HG03432 (cell line): ENCODE measurements at regions not wholly inside any gene's neighbourhood (a gene's known extent, or its start where the extent isn't known, plus 50 kb on each side); places are given as distances from the start of the nearest gene placed in this dataset.

Experiments used
- ATAC-seq: cut with Tn5 transposase; IDR thresholded peaks from one replicate; pipeline ENCODE4 v1.9.1; 2021; ENCODE audit warnings: mild to moderate bottlenecking, moderate library complexity; ENCODE audit not compliant: unreplicated experiment

DNA sequence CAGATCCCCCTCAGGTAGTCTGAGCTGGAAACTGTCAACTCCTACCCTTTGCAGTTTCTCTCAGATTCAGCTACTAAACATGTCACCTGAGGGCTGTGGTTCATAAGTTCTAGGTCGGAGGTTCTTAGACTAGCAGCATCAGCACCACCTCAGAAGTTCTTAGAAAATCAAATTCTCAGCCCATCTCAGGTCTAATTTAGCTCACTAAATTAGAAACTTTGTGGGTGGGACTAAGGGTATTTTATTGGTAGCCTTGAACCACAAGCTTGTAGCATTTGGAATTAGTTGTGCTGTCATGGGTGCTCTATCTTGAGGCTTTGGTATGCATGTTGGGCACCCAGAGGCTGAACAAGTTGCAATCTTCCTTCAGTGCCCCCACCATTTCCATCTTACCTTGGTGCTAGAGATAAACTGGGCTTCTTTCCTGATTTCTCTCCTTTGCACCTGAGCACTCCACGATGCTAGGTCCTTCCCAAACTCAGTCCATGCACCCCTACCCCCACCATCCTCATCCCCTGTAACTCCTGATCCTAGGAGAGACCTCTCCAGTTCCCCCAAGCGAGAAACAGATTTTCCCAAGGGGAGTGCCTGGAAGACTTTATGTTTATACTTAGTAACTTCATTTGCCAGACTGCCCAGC is 54.2 kb downstream of the S1PR1 start:
- ATAC-seq, result no peak

DNA sequence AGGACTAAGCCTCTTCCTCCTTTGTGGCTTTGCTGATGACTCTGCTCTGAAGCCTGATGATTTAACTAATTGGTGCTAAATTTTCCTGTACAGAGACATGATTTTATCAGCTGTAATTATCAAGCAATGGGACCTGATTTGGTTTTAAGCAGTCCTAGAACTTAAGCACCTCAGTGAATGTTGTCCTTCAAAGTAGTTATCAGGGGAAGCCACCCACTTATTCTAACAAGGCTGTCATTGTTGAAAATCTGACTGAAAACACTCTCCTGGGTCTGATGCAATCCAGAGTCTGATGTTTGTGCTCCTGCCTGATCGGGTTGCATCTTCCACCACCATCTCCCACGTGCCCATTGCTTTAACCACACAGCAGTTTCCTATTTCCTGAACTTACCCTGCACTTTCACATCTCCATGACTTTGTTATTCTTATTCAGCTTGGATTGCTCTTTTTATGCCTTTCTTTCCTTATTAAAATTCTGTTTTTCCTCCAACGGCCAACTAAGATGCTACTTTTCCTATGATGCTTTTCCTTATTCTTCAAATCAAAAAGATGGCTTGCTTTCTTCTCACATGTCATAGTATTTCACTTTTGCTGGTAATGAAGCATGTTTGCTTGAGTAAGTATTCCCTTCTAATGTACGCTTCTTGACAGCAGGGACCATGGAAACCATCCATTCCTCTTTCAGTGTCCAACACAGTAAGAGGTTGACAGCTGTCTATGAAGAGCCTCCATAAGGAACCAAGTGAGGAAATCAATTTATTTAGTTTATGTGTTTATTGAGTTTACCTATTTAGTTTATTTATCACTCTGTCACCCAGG is 55.0 kb downstream of the S1PR1 start:
- ATAC-seq, result peak; percentile 36

DNA sequence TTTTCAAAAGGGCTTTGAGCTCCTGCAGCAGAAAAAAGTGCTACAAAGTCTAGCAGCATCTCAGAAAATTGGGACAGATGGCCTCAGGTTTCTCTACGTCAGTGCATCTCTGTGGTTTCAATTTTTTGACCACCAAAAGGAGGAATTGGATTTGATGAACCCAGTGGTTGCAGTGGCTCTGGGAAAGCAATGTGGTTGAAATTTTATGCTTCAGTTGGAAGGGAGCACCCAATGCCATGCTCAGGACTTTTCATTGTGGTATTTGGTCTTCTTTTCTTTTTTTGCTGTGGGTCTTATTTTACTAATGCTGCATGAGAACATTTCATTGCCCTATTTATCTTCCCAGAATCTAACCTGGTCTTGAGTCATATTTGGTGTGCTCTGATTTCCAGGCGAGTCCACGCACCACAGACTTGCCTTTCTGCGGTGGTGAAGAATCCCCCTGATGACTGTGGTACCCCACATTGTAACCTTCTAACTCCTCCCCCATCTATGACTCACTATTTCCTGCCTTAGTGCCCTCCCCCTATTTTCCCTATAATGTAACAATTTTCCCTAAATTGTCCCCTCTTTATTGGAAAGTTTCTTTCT is 56.7 kb downstream of the S1PR1 start:
- peak; percentile 75 for ATAC-seq

DNA sequence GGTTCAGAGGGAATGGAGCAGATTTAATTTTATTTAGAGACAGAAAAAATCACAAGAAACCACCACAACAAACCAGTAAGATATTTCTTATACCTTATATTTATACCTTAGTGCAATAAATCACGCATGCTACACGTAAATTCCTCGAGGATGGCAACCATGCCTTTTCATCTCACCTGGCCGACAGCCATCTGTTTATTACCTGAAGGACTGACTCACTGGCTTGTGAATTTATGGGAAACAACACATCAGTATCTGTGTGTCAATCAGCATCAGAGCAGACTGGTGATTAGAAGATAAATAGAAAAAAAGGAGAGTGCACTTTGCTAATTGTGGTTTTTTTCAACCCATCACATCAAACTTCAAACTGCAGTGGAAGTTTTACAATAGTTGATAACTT is 58.4 kb downstream of the S1PR1 start:
- no peak for ATAC-seq

DNA sequence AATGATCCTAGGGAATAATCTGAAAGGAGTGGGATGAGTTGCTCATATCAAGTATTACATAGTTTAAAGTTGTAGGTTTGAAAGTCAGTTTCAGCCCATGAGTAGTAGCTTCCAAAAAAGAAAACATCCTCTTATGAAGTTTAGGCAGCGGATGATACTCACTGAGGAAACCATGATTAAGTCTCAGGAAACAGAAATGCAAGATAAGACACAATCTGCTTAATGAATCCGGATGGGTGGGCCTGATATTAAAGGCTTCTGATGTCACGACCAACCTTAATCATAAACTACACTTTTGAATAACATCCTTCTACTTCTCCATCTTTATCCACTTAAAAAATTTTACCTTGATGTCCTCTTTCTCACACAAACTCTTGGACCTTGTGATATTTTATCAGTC is 61.8 kb downstream of the S1PR1 start:
- ATAC-seq, result no peak

DNA sequence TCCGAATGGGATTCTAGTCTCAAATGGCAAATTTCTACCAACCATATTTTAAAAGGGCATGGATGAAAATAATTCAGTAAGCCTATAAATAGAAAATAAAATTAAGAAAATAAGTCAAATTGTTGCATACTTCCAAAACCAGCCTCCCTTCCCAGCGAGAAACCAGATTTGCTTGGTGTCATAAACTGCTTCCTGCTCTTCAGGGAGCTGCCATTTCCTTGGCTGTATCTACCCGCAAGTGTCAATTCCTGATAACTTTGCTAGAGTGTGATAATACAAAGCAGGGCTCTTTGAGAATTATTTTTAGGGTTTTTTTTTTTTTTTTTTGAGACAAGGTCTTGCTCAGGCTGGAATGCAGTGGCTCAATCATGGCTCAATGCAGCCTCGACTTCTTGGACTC is 62.3 kb downstream of the S1PR1 start:
- ATAC-seq, result no peak

DNA sequence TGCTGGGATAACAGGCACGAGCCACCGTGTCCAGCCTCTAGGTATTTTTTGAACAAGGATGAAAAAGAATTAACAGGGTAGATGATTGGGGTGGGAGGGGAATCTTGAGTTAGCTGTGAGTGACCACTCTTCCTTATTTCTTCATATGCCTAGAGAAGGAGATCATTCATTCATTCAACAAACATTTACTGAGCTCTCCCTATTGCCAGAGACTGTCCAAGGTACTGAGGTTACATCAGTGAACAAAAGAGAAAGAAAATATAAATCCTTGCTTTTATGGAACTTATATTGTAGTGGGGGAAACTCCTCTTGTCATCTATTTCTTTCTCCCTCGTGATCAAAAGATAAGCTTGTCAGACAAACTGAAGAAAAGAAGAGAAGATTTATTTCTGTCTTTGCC is 62.9 kb downstream of the S1PR1 start:
- no peak for ATAC-seq

DNA sequence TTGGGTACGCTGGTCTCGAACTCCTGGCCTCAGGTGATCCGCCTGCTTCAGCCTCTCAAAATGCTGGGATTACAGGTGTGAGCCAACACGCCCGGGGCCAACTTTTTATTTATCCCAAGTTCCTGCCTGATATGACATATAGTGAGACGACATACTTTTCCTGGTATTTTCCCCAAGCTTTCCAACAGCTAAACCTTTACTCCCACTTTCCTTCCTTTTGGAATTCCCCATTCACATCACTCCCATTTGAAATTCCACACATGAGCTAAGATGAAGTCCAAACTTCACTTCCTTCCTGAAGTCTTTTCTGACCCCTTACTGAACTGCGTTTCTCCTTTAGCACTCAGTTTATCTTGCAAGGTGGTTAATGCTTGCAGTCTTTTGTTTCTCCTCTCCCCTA is 64.1 kb downstream of the S1PR1 start:
- no peak for ATAC-seq

DNA sequence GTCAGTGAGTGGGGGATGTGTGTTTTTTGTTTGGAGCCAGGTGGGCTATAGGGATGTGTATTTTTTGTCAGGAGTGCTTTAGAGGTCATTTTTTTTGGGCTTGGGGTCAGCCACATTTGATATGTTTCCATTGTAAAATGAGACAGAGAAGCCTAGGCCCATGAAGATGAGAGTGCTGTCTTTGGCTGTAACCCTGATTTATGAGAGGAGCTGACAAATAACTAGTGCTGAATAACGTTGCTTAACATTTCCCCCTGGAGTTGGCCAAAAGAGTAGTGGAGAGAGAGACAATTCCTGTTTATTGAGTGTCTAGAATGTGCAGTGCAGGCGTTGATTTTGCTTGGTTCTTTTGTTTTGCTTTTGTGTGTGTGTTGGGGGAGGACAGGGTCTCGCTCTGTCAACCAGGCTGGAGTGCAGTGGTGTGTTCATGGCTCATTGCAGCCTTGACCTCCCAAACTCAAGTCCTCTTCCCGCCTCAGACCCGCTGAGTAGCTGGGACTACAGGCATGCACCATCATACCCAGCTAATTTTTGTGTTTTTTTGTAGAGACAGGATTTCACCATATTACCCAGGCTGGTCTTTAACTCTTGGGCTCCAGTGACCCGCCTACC is 64.7 kb downstream of the S1PR1 start:
- no peak for ATAC-seq

DNA sequence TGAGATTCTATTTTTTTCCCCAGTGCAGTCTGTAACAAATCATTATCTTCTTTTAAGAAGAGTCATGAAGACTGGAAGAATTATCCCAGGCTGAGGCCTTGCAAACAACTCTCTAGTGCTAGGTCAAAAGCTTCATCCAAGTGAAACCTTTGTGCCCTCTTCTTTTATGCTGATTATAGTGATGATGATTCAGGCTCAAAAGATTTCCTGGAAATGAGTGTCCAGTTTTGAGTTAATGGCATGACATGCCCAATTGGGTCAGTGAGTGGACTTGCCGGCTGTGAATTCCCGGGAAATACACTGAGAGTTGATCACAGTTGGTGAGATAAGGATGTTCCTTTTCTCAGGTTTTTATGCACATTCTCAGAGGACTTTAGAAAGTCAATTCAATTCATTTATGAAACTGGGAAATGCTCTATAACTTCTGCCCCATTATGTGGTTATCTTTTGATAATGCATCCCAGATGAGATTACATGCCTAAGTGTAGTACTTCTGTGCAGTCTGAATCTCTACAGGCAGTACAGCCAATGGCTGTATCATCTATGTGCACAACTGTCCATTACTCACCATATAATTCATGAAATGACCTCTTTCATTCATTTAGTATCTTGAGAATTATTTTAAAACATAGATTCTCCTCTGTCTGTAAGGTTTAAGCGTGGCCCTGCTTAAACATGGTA is 66.2 kb downstream of the S1PR1 start:
- ATAC-seq, result no peak

DNA sequence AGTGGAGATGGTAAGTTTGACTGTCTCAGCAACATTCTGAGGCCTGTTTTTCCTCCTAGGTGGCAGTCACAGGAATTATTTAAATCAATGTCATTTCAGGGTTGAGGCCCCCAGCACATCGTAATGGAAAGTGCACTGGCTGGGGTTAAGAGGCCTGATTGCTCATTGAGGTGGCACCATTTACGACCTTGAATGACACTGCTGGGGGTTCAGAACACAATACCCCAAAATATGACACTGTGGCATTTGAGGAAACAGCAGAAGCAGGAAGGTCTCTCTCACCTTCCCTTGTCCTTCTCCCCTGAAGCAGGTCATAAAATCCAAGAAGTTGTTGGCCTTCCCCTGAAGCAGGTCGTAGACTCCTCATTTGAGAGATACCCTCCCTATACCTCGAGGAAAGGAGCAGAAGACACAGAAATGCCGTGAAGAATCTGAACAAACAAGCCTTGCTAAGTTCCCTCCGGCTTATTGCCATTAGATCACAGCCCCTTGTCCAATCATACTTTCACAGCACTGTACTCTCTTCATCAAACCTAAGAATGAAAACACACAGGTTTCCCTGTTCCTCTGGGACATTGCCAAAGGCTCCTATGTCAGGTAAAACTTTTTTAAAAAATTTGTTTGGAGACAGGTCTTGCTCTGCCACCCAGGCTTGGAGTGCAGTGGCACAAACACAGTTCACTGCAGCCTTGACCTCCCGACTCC is 71.3 kb downstream of the S1PR1 start:
- no peak for ATAC-seq

DNA sequence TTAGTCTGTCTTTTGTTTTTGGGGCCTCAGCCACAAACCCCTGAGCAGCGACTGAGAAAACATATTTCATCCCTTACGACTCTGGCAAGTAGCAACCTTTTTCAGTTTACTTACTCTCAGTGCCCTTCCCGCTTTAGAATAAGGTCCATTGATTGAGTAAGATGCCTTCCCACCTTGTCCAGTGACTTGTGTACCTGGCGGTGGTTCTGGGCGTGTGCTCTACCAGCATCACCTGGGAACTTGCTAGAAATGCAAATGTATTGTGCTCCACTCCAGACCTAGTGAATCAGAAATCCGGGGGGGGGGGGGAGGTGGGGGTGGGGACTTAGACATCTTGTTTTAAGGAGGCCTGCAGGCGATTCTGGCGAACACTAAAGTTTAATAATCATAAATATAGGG is 72.1 kb downstream of the S1PR1 start:
- no peak for ATAC-seq

DNA sequence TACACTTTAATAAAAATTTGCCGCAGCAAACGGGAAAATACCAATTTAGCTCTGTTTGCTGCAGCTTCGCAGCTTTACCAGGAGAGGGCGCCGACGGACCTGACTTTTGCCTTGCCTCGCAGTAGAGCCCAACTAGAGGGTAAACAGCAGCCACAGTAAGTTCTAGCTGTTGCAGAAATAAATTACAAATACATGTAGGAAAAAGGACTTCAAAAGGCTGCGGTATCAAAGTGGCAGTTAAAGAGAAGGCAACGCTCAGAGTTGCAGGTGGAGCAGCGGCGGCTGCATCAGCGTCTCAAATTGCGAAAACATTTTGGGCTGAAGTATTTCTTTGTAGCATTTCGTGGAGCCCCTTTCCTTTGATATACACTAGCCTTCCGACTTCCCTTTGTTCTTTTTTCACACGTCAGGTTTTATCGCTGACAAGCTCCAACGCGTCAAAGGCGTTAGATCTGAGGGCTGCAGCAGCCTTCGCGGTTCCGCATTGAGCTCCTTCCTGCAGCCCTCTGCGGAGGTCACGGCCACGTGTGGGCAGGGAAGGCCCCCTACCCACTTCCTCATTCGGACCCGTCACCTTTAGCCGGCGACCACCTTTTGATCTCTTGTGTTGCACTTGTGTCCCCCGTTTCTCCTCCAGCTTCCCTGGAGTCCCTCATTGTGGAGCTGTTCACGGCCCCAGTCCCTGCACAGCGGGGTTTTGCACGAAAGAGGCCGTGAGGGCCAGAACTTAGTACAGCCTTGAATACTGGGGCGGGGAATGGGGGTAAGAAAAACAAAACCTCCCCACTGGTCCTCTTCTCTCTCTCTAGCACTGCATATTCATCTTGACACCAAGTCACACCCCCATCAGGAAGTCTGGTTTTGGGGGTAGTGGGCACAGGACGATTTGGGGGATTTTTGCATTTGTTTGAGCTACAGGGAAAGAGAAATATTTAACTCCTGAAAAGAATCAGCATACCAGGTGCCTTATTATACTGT is 72.8 kb downstream of the S1PR1 start:
- ATAC-seq, result peak; percentile 57

DNA sequence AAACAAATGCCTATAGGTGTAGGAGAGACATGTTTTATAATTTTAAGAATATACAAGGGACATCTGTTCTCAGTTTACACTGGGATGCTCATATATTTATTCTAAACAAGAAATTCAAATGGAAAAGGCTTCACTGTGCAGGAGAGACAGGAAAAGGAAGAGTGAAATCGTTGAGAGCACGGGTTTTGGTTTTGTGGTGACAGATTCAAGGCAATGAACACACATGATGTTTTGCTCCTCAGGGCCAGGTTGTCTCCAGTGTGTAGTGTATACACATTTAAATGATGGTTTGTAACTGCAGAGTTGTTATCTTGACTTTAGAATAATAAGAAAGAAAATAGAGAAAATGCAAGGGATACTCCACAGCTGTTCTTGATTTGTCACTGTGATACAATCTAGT is 73.7 kb downstream of the S1PR1 start:
- no peak for ATAC-seq

DNA sequence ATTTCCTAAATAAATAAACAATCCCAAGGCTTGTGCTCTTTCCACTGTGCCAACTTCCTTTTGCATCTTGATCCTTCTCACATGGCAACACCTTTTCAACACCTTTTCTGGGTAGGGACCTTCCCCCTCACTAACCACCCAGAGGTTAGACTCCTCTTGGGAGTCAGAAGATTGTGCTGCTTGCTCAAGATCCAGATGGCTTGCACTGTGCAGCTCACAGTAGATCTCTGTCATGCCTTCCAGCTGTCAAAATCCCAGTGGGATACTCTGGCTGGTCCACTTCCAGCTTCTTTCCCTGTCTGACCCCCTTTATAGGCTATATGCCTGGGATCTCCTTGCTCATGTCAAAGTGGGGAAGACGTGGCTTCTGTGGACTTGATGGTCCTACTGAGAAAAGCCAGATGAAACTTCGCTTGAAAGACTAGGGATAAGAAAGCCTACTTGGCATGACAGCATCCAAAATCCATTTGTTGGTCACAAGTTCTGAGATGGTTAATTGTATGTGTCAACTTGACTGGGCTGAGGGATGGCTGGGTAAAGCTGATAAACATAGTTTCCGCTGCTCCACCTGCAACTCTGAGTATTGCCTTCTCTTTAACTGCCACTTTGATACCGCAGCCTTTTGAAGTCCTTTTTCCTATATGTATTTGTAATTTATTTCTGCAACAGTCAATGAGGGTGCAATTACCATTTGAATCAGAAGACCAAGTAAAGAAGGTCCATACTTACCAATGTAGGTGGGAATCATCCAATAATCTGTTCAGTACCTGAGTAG is 74.5 kb downstream of the S1PR1 start:
- no peak for ATAC-seq

DNA sequence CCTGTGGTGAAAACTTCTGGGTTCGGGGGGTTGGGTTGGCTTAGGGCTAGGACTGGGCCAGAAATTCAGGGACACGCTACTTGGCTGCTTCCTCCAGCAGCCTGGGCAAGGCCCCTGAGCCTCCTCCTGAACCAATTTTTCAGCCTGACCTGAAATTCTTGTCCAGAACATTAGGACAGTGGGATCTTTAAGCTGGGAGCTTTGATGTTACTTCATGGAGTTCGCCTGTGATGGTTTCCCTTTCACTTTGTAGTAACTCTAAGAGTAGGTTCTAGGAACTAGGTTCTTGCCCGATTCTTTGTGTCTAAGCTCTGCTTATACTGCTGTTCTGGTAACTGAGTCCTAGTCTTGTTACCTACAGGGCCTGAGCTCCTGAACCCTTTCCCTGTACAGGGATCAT is 75.3 kb downstream of the S1PR1 start:
- no peak for ATAC-seq

DNA sequence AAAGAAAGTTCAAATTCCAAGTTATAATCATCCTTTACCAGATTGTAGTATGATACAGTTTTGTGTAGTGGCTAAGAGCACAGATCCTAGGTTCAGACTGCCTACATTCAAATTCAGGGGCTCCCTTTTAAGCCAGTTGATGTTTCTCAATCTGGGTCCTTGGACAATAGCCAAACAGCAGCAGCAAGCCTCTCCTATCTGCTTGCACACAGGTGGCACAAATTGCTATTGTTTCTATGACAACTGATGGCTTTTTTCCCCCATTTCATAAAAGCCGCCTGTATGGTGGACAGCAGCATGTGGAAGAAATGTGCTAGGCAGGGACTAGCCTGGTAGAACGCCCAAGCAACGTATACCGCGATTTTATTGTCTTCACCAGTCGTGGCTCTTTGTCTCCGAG is 76.5 kb downstream of the S1PR1 start:
- ATAC-seq, result no peak

DNA sequence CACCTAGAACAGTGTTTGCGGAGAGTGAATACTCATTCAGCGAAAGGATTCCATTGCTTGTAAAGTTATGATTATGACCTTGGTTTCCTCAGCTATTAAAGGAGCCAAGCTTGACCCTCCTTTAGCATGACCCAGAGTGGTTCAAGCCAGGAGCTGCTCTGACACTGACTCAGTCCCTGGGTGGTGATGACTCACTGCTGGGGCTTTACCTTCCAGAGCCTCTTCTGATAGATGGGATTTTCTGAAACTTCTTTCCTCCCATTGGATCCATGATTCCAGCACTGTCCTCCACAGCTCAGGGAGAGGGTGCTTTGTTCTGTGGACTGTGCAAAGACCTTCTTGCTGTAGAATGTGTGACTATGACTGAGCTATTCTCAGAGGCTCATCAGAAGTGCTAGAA is 77.4 kb downstream of the S1PR1 start:
- peak; percentile 56 for ATAC-seq

DNA sequence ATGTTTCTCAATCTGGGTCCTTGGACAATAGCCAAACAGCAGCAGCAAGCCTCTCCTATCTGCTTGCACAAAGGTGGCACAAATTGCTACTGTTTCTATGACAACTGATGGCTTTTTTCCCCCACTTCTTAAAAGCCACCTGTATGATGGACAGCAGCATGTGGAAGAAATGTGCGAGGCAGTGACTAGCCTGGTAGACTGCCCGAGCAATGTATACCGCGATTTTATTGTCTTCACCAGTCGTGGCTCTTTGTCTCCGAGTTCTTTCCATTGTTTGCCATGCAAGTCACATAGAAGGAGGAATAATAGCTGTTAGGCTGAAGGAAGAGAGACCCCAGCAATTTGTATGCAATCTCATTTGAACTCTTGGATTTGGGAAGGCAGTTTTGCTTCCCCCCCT is 79.4 kb downstream of the S1PR1 start:
- ATAC-seq, result no peak
